Panc1 (cell line): ENCODE measurements at regions not wholly inside any gene's neighbourhood (a gene's known extent, or its start where the extent isn't known, plus 50 kb on each side); places are given as distances from the start of the nearest gene placed in this dataset.
A peak's percentile ranks its signal among the peaks of the same experiment; 100 is the strongest.

ENCODE experiments used
- ATAC-seq: fragments of 200-7000 bp; cut with Tn5 transposase; 2 replicates; pipeline ENCODE4 v1.9.1; 2020; ENCODE audit warnings: mild to moderate bottlenecking, moderate library complexity
- BruUV-seq: library from RNA; stranded (reverse); fragments of 400-500 nt; replicated peaks from 2 replicates; lab custom pipeline; 2021; lab: Mats Ljungman, UMichigan
- CTCF ChIA-PET: fragments of 300-600 bp; sonication (Branson Sonifier 250); formaldehyde crosslinking; loops from one replicate; lab custom pipeline; 2022; ENCODE audit warnings: antibody characterized with exemption; lab: Charles Lee
- POLR2A ChIA-PET: fragments of 300-600 bp; sonication (Branson Sonifier 250); formaldehyde crosslinking; loops from one replicate; lab custom pipeline; 2022; ENCODE audit warnings: antibody characterized with exemption; lab: Charles Lee
- DNase-seq: peaks from one replicate; pipeline ENCODE4 v3.0.0-alpha.2; 2010; ENCODE audit warnings: low read depth, low spot score
- H3K27ac ChIP-seq: 2 replicates; pipeline ENCODE4 v1.5.1; 2011; ENCODE audit warnings: mild to moderate bottlenecking, low read length, inconsistent platforms
- H3K27me3 ChIP-seq: fragments of 200-500 bp; sonication (Bioruptor generic); 2 replicates; pipeline ENCODE4 v1.6.0; 2014; ENCODE audit warnings: low read length, inconsistent platforms; ENCODE audit not compliant: control insufficient read depth, insufficient read depth
- H3K36me3 ChIP-seq: fragments of 200-500 bp; sonication (Bioruptor generic); 2 replicates; pipeline ENCODE4 v1.5.1; 2014; ENCODE audit warnings: inconsistent platforms, mild to moderate bottlenecking, low read length, moderate library complexity; ENCODE audit not compliant: control insufficient read depth, insufficient read depth
- H3K4me1 ChIP-seq: 2 replicates; pipeline ENCODE4 v1.5.1; 2011; ENCODE audit warnings: inconsistent platforms, mild to moderate bottlenecking, low read length, moderate library complexity; ENCODE audit not compliant: control insufficient read depth, insufficient read depth
- H3K4me3 ChIP-seq, 2 experiments: 2 replicates each; pipeline ENCODE4 v1.5.1; 2011 to 2012; ENCODE audit warnings: low read depth in 2 of 2, low read length in 2 of 2, mild to moderate bottlenecking in 2 of 2, inconsistent platforms in 1 of 2, moderate library complexity in 1 of 2
- H3K9me3 ChIP-seq: fragments of 200-500 bp; sonication (Bioruptor generic); 2 replicates; pipeline ENCODE4 v1.5.1; 2014; ENCODE audit warnings: low read depth, mild to moderate bottlenecking, inconsistent platforms, low read length, moderate library complexity; ENCODE audit not compliant: control insufficient read depth, insufficient read depth
- POLR2AphosphoS5 ChIP-seq: IDR thresholded peaks from 2 replicates; pipeline ENCODE4 v1.6.1; 2012; ENCODE audit warnings: mild to moderate bottlenecking, low read depth, low read length, moderate library complexity
- REST ChIP-seq, 2 experiments: IDR thresholded peaks; 2 replicates each; pipeline ENCODE4 v1.6.1; 2011 to 2012; ENCODE audit warnings: low read depth in 2 of 2, control low read depth in 1 of 2, low read length in 1 of 2, mild to moderate bottlenecking in 1 of 2, moderate library complexity in 1 of 2; ENCODE audit not compliant: insufficient read depth in 1 of 2
- SIN3A ChIP-seq: IDR thresholded peaks from 2 replicates; pipeline ENCODE4 v1.6.1; 2012; ENCODE audit warnings: low read depth, mild to moderate bottlenecking, low read length, moderate library complexity, borderline replicate concordance; ENCODE audit not compliant: insufficient read depth
- TCF7L2 ChIP-seq: IDR thresholded peaks from 2 replicates; pipeline ENCODE4 v1.6.1; 2011; ENCODE audit warnings: mild to moderate bottlenecking, low read depth, low read length, inconsistent platforms
- in situ Hi-C: cut with HindIII; loops from 2 replicates; pipeline ENCODE4 v1.10.0; 2016; ENCODE audit warnings: low sequenced_read_pairs, low pct_unique_long_range_greater_than_20kb
- intact Hi-C: fragments of 100-400 bp; cut with micrococcal nuclease; formaldehyde crosslinking; loops from one replicate; pipeline ENCODE4 v1.10.0; 2022; ENCODE audit not compliant: unreplicated experiment
- TF ChIP-seq, protein P1 (sequence below): fragments of 450-650 bp; IDR thresholded peaks from 2 replicates; pipeline ENCODE4 v1.5.1; 2017; ENCODE audit warnings: mild to moderate bottlenecking

- CTCF ChIA-PET: no interaction called here
- intact Hi-C loops: no loop called here
- Histone ChIP-seq H3K27ac (no peak overlapping the region), H3K4me3 (no peak overlapping the region), H3K27me3 (no peaks in the 10 kb centered on the region), H3K36me3 (no peaks in the 10 kb centered on the region), H3K4me1 (no peaks in the 10 kb centered on the region), H3K9me3 (no peaks in the 10 kb centered on the region)
- POLR2A ChIA-PET: no interaction called here
- TF ChIP-seq REST (IDR thresholded peaks at IDR 0.05; ENCODE audit: insufficient read depth in 1 of 2, low read depth in 2 of 2, low read length in 1 of 2): no peak
- TF ChIP-seq, protein P1, sequence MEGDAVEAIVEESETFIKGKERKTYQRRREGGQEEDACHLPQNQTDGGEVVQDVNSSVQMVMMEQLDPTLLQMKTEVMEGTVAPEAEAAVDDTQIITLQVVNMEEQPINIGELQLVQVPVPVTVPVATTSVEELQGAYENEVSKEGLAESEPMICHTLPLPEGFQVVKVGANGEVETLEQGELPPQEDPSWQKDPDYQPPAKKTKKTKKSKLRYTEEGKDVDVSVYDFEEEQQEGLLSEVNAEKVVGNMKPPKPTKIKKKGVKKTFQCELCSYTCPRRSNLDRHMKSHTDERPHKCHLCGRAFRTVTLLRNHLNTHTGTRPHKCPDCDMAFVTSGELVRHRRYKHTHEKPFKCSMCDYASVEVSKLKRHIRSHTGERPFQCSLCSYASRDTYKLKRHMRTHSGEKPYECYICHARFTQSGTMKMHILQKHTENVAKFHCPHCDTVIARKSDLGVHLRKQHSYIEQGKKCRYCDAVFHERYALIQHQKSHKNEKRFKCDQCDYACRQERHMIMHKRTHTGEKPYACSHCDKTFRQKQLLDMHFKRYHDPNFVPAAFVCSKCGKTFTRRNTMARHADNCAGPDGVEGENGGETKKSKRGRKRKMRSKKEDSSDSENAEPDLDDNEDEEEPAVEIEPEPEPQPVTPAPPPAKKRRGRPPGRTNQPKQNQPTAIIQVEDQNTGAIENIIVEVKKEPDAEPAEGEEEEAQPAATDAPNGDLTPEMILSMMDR: peak; percentile 20; the same call in 1 of the 2 replicates
- in situ Hi-C loops: no loop called here
- BruUV-seq: no TSS peak
- no peak for DNase-seq
- no peak for ATAC-seq
Observed at GRCh38 chr1:166300767-166301166, 134.0 kb upstream of the FAM78B start.

DNA sequence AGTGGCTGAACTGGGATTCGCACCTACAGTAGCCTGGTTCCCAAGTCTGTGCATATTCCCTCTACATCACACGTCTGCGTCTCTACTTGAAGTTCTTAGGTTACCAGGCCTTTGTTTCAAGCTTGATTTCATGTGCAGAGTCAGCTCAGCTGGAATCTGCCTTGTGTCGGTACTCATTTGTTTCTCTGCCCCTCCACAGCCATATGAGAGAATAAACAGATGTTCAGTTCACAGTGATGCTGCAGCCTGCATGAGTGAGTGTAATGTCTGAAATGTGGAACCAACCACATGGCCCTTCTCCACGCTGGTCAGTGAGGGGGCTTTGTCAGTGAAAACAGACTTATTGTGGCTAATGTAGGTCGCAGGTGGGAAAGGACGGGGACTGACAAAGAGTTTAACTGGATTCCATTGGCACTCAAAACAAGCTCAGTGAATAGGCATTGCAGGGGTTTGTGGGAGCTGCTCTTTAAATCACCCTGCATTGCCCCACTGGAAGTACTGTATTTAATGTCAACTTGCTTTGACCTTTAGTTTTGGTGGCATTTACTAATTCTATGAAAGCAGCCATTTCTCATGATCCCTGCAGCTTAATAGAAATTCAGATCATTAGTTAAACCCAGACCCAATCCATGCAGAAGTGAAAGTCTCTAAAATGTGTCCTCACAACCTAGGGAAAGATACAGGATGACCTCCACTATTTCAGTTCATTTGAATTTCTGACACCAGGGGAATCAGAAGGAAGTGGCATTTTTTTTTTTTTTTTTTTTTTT, 136.4 kb upstream of the FAM78B start:
- Histone ChIP-seq H3K27ac (no peak overlapping the region), H3K27me3 (no peaks in the 10 kb centered on the region), H3K4me3 (no peak overlapping the region), H3K9me3 (no peaks in the 10 kb centered on the region), H3K4me1 (no peaks in the 10 kb centered on the region), H3K36me3 (no peaks in the 10 kb centered on the region)
- TF ChIP-seq, protein P1: no peak
- TF ChIP-seq REST (IDR thresholded peaks at IDR 0.05; ENCODE audit: insufficient read depth in 1 of 2, low read depth in 2 of 2, low read length in 1 of 2) (no peak), TCF7L2 (no peak), POLR2AphosphoS5 (no peak), SIN3A (no peak)
- ATAC-seq (no peak), DNase-seq (no peak)
- CTCF ChIA-PET: no interaction called here
- in situ Hi-C loops: no loop called here
- POLR2A ChIA-PET: no interaction called here
- BruUV-seq: no TSS peak
- intact Hi-C loops: no loop called here
